Endometrium (tissue), 2 donors: ENCODE measurements at regions not wholly inside any gene's neighbourhood (a gene's known extent, or its start where the extent isn't known, plus 50 kb on each side); places are given as distances from the start of the nearest gene placed in this dataset.

ENCODE experiments used
- FAIRE-seq: peaks from 2 replicates; lab custom pipeline; 2012; peaks lifted over from hg19 to GRCh38; lab: Jason Lieb, UNC
- donor health status: control.
- donor health status: control.

DNA sequence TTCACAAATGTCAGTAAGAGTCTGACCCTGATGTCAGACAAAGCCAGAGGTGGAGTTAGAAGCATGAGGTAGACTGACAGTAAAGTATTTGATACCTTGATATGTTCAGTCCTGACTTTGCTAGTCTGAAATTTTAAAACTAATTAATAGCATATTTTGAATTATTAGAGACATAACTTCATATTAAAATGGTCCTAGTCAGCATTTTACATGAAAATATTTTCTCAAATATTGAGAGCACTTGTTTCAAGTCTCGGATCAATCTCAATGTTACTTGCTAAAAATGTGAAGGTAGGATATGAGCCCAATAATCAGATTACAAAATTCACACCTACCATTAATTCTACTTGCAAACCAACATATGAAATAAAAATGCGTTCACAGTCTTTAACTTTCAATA is 58.1 kb upstream of the TTC14 start:
- no peak for FAIRE-seq

DNA sequence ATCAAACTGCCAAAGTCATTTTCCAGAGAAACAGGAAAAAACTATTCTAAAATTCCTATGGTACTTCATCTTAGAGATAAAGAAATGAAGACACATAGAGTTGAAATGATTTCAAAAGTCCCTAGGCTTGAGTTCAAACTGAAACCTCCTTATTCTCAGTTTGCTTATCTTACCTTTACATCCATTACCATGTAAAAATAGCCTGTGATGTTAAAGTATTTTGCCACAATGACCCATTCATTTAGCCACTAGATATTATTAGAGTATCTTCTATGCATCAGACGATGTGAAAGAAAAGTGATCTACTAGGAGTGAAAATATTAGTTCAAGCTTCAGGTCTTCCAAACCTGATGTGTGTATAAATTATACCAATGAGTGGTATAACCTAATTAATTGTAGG is 55.1 kb upstream of the TTC14 start:
- FAIRE-seq = no peak

DNA sequence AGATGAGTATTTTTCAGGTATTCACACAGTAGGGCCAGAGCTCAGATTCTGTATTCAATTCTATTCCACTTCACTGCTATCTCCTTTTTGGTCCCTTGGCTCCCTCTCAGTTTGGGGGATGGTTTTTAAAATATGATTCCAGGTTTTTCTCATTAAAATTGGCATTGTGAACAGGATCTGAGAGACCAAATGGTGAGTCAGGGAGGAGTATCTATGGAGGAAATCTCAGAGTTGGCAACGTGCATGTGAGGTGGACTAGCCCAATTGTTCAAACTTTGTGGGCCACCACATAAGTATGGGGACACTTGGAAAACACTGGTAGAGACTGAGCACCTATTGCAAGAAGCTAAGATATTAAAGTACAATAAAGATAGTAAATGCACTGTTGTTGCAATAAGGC is 53.9 kb upstream of the TTC14 start:
- FAIRE-seq = no peak
